ENCODE measurements at regions not wholly inside any gene's neighbourhood (a gene's known extent, or its start where the extent isn't known, plus 50 kb on each side); places are given as distances from the start of the nearest gene placed in this dataset.

DNA sequence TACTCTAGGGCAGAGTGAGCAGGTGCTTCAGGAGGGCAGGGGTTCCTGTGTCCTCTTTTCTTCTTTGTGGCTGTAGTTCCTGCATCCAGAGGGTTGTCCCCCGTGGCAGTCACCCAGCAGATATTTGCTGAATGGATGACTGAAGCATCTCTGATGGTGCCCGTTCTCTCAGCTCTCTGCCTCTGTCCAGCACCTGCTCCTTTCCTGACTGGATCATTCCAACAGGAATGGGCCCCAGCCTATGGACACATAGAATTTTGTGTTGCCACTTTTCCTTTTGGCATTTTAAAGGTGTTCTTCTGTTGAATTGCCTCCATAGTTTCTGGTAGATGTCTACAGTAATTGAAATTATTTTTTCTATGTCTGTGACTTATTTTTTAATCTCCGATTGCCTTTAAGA, 372.5 kb upstream of the C1orf174 start:
- WGBS = 80% methylated on average over 3 of the region's 3 CpGs
- H3K4me3 ChIP-seq (ENCODE audit: low read length) = no peak overlapping the region
- no peak overlapping the region for H3K9ac ChIP-seq (ENCODE audit: low read depth, low read length)
- peaks cover 19% of the 10 kb centered on the region; the same call in 1 of the 2 replicates for H3K4me1 ChIP-seq (ENCODE audit: insufficient read depth, low read length)
- H3K27me3 ChIP-seq (ENCODE audit: insufficient read depth, low read length) = no peaks in the 10 kb centered on the region
- H3K36me3 ChIP-seq (ENCODE audit: insufficient read depth, low read length) = no peaks in the 10 kb centered on the region
- H3K9me3 ChIP-seq (ENCODE audit: insufficient read depth, low read depth, low read length) = peaks cover 20% of the 10 kb centered on the region
- H3K27ac ChIP-seq (ENCODE audit: low read depth, low read length) = no peak overlapping the region

GRCh38 chr1:4273243-4273642, 373.2 kb upstream of the C1orf174 start:
- H3K27ac ChIP-seq (ENCODE audit: low read depth, low read length) = no peak overlapping the region
- no peaks in the 10 kb centered on the region for H3K27me3 ChIP-seq (ENCODE audit: insufficient read depth, low read length)
- no peak overlapping the region for H3K9ac ChIP-seq (ENCODE audit: low read depth, low read length)
- 86% methylated on average over 3 of the region's 3 CpGs for WGBS
- H3K9me3 ChIP-seq (ENCODE audit: insufficient read depth, low read depth, low read length) = peaks cover 27% of the 10 kb centered on the region
- no peaks in the 10 kb centered on the region for H3K36me3 ChIP-seq (ENCODE audit: insufficient read depth, low read length)
- no peak overlapping the region for H3K4me3 ChIP-seq (ENCODE audit: low read length)
- H3K4me1 ChIP-seq (ENCODE audit: insufficient read depth, low read length) = peaks cover 19% of the 10 kb centered on the region; the same call in 1 of the 2 replicates

DNA sequence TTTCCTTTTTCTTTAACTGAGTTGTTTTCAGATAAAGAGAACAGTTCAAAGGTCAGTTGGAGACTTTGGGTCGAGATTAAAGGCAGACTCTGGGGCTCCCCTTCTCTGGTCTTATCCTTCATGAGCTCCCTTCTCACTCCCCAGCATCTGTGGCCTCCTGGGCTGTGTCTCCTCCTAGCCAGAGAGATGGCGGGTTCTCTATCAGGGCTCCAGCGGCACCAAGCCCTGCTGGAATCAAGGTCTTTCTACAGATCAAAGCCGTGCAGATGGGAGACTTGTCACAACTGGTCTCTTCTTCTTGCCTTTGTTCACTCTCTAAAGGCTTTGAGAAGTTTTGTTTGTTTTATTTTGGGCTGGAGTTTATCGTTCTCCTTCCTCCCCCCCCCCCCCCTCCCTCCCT, 373.7 kb upstream of the C1orf174 start:
- Histone ChIP-seq H3K4me1 (ENCODE audit: insufficient read depth, low read length) (peaks cover 19% of the 10 kb centered on the region; the same call in 1 of the 2 replicates), H3K27ac (ENCODE audit: low read depth, low read length) (no peak overlapping the region), H3K9ac (ENCODE audit: low read depth, low read length) (no peak overlapping the region), H3K27me3 (ENCODE audit: insufficient read depth, low read length) (no peaks in the 10 kb centered on the region), H3K36me3 (ENCODE audit: insufficient read depth, low read length) (no peaks in the 10 kb centered on the region), H3K9me3 (ENCODE audit: insufficient read depth, low read depth, low read length) (peaks cover 27% of the 10 kb centered on the region), H3K4me3 (ENCODE audit: low read length) (no peak overlapping the region)
- WGBS = 75% methylated on average over 4 of the region's 5 CpGs

DNA sequence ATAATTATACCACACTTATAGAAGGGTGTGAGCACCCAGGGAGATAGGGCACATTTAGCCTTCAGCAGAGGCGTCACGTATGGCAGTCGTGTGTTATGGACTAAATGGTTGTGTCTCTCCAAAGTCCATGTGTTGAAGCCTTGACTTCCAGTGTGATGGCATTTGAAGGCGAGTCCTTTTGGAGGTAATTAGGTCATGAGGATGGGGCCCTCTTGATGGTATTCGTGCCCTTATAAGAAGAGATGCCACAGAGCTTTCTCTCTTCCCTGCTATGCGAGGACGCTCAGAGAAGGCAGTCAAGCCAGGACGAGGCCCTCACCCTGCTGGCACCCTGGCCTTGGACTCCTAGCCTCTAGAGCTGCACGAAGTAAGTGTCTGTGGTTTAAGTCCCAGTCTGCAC, 375.0 kb upstream of the C1orf174 start:
- Histone ChIP-seq H3K9me3 (ENCODE audit: insufficient read depth, low read depth, low read length) (peaks cover 39% of the 10 kb centered on the region), H3K27me3 (ENCODE audit: insufficient read depth, low read length) (no peaks in the 10 kb centered on the region), H3K9ac (ENCODE audit: low read depth, low read length) (no peak overlapping the region), H3K27ac (ENCODE audit: low read depth, low read length) (no peak overlapping the region), H3K4me1 (ENCODE audit: insufficient read depth, low read length) (peaks cover 19% of the 10 kb centered on the region; the same call in 1 of the 2 replicates), H3K36me3 (ENCODE audit: insufficient read depth, low read length) (no peaks in the 10 kb centered on the region), H3K4me3 (ENCODE audit: low read length) (no peak overlapping the region)
- WGBS = 94% methylated on average over 9 of the region's 9 CpGs

- H3K4me1 ChIP-seq (ENCODE audit: insufficient read depth, low read length) = peaks cover 19% of the 10 kb centered on the region; the same call in 1 of the 2 replicates
- H3K27ac ChIP-seq (ENCODE audit: low read depth, low read length) = no peak overlapping the region
- no peaks in the 10 kb centered on the region for H3K27me3 ChIP-seq (ENCODE audit: insufficient read depth, low read length)
- no peak overlapping the region for H3K4me3 ChIP-seq (ENCODE audit: low read length)
- 12% methylated on average over 5 of the region's 5 CpGs for WGBS
- H3K9me3 ChIP-seq (ENCODE audit: insufficient read depth, low read depth, low read length) = peaks cover 44% of the 10 kb centered on the region
- no peaks in the 10 kb centered on the region for H3K36me3 ChIP-seq (ENCODE audit: insufficient read depth, low read length)
- no peak overlapping the region for H3K9ac ChIP-seq (ENCODE audit: low read depth, low read length)
Measured at GRCh38 chr1:4276238-4276637, 376.2 kb upstream of the C1orf174 start.

GRCh38 chr1:4277598-4277997, 376.8 kb upstream of the AJAP1 start:
- peaks cover 47% of the 10 kb centered on the region for H3K9me3 ChIP-seq (ENCODE audit: insufficient read depth, low read depth, low read length)
- no peaks in the 10 kb centered on the region for H3K27me3 ChIP-seq (ENCODE audit: insufficient read depth, low read length)
- H3K4me3 ChIP-seq (ENCODE audit: low read length) = no peak overlapping the region
- H3K9ac ChIP-seq (ENCODE audit: low read depth, low read length) = no peak overlapping the region
- no peaks in the 10 kb centered on the region for H3K36me3 ChIP-seq (ENCODE audit: insufficient read depth, low read length)
- no peak overlapping the region for H3K27ac ChIP-seq (ENCODE audit: low read depth, low read length)
- WGBS = 94% methylated on average over 2 of the region's 2 CpGs
- H3K4me1 ChIP-seq (ENCODE audit: insufficient read depth, low read length) = peaks cover 19% of the 10 kb centered on the region; the same call in 1 of the 2 replicates

DNA sequence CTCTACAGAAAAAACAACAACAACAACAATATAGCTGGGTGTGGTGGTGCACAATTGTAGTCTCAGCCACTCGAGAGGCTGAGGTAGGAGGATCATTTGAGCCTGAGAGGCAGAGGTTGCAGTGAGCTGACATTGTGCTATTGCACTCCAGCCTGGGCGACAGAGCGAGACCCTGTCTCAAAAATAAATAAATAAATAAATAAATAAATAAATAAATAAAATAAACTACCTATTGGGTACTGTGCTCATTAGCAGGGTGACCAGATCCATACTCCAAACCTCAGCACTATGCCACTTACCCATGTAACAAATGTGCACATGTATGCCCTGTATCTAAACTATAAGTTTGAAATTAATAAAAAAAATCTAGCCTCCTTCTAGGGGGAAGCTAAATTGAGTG, 369.4 kb upstream of the AJAP1 start:
- H3K9ac ChIP-seq (ENCODE audit: low read depth, low read length) = no peak overlapping the region
- H3K36me3 ChIP-seq (ENCODE audit: insufficient read depth, low read length) = no peaks in the 10 kb centered on the region
- whole genome bisulfite sequencing = 81% methylated on average over 1 of the region's 3 CpGs
- H3K9me3 ChIP-seq (ENCODE audit: insufficient read depth, low read depth, low read length) = peaks cover 30% of the 10 kb centered on the region
- no peaks in the 10 kb centered on the region for H3K4me1 ChIP-seq (ENCODE audit: insufficient read depth, low read length)
- H3K27me3 ChIP-seq (ENCODE audit: insufficient read depth, low read length) = no peaks in the 10 kb centered on the region
- no peak overlapping the region for H3K4me3 ChIP-seq (ENCODE audit: low read length)
- H3K27ac ChIP-seq (ENCODE audit: low read depth, low read length) = no peak overlapping the region

DNA sequence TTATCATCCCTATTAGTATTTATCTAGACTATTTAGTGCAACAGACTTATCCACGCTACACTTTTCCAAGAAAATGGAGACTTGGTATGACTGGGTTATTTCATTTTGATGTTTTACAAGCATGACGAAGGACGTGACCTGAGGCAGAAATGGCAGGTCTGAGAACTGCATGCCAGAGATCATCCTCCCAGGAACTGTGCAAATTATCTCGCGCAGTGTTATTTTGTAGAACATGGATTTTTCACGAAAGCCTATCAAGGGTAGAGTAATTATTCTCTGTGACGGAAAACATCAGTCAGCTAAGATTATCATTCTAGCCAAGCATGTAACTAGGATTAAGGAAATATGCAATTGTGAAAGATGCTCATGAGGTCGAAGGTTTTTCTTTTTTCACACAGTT, 361.5 kb upstream of the AJAP1 start:
- WGBS = 91% methylated on average over 8 of the region's 8 CpGs
- Histone ChIP-seq H3K9me3 (ENCODE audit: insufficient read depth, low read depth, low read length) (peaks cover 32% of the 10 kb centered on the region), H3K9ac (ENCODE audit: low read depth, low read length) (no peak overlapping the region)

DNA sequence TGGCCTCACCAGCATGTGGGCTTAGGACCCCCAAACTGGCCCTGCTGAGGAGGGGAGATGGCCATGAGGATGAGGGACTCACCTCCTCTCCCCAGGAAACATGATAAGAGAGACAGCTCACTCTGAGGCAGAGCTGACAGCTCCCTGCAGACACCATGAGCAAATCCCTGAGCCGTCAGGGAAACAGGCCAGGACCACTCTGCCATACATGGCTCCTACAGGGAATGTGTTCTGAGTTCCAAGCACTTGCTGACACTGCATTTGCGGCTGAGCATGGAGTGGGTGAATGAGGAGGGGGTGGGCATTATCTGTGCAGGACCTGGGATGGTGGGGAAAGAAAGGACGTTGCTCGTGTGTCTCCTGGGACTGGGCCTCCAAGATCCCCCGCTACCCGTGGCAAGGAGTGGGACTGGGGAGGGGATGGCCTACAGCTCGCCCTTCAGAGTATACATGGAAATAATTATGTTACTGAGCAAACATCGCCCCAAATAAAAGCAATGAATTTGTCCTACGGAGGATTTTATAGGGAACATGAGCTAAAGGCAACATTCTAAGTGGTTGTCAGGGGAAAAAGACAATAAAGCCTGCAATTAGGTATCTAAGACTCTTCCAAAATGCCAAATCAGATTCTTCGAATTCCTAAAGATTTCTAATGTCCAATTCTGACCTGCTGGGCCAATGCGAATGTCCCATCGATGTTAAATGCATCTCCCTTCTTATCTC, 355.9 kb upstream of the AJAP1 start:
- Histone ChIP-seq H3K27me3 (ENCODE audit: insufficient read depth, low read length) (no peaks in the 10 kb centered on the region), H3K4me3 (ENCODE audit: low read length) (no peak overlapping the region), H3K27ac (ENCODE audit: low read depth, low read length) (no peak overlapping the region), H3K9me3 (ENCODE audit: insufficient read depth, low read depth, low read length) (peaks cover 35% of the 10 kb centered on the region), H3K9ac (ENCODE audit: low read depth, low read length) (no peak overlapping the region), H3K36me3 (ENCODE audit: insufficient read depth, low read length) (no peaks in the 10 kb centered on the region), H3K4me1 (ENCODE audit: insufficient read depth, low read length) (no peaks in the 10 kb centered on the region)
- WGBS = 94% methylated on average over 12 of the region's 12 CpGs

More for the DNA sequence above, 361.5 kb upstream of the AJAP1 start:
- no peaks in the 10 kb centered on the region for H3K4me1 ChIP-seq (ENCODE audit: insufficient read depth, low read length)
- no peak overlapping the region for H3K27ac ChIP-seq (ENCODE audit: low read depth, low read length)
- no peaks in the 10 kb centered on the region for H3K27me3 ChIP-seq (ENCODE audit: insufficient read depth, low read length)
- no peaks in the 10 kb centered on the region for H3K36me3 ChIP-seq (ENCODE audit: insufficient read depth, low read length)
- no peak overlapping the region for H3K4me3 ChIP-seq (ENCODE audit: low read length)

GRCh38 chr1:4301007-4301406, 353.4 kb upstream of the AJAP1 start:
- Histone ChIP-seq H3K36me3 (ENCODE audit: insufficient read depth, low read length) (no peaks in the 10 kb centered on the region), H3K4me1 (ENCODE audit: insufficient read depth, low read length) (no peaks in the 10 kb centered on the region), H3K4me3 (ENCODE audit: low read length) (no peak overlapping the region), H3K27me3 (ENCODE audit: insufficient read depth, low read length) (no peaks in the 10 kb centered on the region), H3K9ac (ENCODE audit: low read depth, low read length) (no peak overlapping the region), H3K9me3 (ENCODE audit: insufficient read depth, low read depth, low read length) (peaks cover 42% of the 10 kb centered on the region), H3K27ac (ENCODE audit: low read depth, low read length) (no peak overlapping the region)
- WGBS = 92% methylated on average over 6 of the region's 8 CpGs

DNA sequence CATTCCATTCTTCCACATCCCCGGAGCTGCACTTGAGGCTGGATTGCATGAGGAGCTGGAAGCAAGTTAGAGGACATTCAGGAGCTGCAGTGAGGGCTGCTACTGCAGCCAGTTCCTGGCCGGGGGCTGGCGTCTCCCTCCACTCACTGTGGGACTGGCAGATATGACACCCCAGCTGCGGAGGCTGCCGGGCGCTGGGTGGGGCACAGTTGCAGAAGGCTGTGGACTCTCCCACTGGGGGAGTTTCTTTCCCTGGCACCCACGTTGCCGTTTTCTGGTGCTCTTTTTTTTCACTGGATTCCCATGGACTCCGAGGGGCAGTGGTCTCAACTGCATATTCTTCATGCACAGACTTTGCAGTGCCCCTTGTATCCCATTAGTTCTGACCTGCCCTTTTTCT, 351.1 kb upstream of the AJAP1 start:
- Histone ChIP-seq H3K27me3 (ENCODE audit: insufficient read depth, low read length) (no peaks in the 10 kb centered on the region), H3K9me3 (ENCODE audit: insufficient read depth, low read depth, low read length) (peaks cover 54% of the 10 kb centered on the region), H3K4me3 (ENCODE audit: low read length) (no peak overlapping the region), H3K4me1 (ENCODE audit: insufficient read depth, low read length) (no peaks in the 10 kb centered on the region), H3K27ac (ENCODE audit: low read depth, low read length) (no peak overlapping the region), H3K36me3 (ENCODE audit: insufficient read depth, low read length) (no peaks in the 10 kb centered on the region), H3K9ac (ENCODE audit: low read depth, low read length) (no peak overlapping the region)
- 92% methylated on average over 9 of the region's 9 CpGs for WGBS
